M059J (cell line): ENCODE measurements at regions not wholly inside any gene's neighbourhood (a gene's known extent, or its start where the extent isn't known, plus 50 kb on each side); places are given as distances from the start of the nearest gene placed in this dataset.
"Not testable (repeated sequence)": the region's sequence is repeated elsewhere in the genome, so short reads cannot be mapped to it uniquely, and the experiment has no call there.

Source experiments
- DNase-seq: peaks from one replicate; pipeline ENCODE4 v3.0.0-alpha.2; 2012; ENCODE audit warnings: low read depth

DNA sequence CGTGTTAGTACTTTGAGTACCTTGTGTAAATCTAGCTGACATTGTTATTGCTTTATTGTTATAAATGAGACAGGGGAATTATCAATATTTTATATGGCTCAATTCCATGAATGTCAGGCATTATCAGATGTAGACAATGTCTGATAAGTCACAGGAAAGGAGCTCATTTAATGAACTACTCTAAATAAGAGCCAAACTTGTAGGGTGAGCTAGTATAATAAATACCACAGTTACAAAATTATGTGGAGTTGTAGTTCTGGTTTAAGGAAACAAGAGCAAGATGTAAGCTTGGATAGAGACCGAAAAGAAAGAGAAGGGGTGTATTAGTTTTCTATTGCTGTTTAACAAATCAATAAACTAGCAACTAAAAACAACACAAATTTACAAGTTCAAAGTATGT, 891.8 kb upstream of the SLITRK1 start:
- DNase-seq: no peak

DNA sequence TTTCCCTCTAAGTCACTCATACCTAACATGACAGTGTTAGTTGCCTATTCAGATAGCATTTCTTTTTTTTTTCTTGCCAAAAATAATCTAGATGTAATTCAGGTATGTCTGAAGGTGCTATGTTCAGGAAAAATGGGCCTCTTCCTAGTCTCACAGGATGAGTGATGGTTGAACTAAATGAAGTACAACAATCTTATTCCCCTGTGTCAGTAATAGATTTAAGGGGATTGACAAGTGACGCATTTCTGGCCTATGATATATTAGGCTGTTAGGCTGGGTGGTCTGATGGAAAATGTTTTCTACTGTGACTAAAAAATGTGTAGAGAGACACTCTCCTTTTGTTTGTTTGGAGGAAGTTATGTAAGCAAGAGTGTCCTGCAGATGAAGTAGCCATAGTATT, 878.7 kb upstream of the SLITRK1 start:
- DNase-seq: no peak

DNA sequence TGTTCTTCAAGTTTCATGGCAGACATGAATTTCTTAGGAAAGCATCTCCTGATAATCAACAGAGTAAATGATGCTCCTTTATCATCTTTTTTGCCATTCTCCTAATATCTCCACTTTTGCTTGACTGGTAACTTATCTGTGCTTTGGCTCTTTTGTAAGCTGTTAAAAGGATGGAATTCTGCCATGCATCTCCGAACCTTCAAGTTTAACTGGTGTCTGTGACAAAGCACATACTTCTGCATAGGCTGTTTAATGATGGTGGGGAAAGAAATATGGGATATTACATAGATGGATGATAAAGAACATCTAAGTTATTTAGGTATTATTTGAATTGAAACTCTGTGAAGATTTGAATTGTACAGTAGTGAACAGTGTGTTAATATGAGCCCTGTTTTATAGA, 866.9 kb upstream of the SLITRK1 start:
- DNase-seq: no peak

DNA sequence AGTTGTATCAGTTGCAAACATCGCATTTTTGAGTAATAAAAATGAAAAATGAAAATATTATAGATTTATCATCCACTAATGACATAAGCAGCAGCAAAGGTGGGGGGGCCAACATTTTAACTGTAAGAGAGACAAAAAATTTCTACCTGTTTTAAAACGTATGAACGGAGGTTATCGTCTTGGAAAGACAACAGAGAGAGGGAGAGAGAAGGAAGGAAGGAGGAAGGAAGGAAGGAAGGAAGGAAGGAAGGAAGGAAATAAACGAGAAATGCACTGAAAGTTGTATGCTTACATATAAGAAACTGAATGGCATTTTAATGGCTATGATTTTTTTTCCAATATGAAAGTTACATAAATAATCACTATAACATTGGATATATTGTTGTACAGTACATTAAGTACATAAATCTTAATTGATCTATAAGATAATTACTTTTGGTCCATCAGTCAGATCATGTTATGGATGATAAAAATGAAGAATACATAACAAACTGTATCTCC, 862.8 kb upstream of the SLITRK1 start:
- no peak for DNase-seq

DNA sequence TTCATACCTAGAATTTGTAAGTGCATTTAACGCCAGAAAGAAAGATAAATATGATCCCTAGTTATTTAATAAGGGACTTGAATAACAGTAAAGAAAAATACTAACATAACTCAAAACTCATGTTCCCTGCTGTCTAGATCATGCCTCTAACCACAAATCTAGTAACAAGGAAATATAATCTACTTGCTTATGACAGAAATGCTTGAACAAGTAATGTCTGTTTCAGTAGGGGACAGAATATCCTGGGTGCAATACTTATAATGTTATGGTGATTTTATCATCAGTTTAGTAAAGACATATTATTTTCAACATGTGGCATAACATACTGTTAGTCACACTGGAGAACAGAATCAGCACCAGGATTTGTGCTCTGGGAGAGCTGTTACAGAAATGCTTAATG, 861.9 kb upstream of the SLITRK1 start:
- DNase-seq: no peak

DNA sequence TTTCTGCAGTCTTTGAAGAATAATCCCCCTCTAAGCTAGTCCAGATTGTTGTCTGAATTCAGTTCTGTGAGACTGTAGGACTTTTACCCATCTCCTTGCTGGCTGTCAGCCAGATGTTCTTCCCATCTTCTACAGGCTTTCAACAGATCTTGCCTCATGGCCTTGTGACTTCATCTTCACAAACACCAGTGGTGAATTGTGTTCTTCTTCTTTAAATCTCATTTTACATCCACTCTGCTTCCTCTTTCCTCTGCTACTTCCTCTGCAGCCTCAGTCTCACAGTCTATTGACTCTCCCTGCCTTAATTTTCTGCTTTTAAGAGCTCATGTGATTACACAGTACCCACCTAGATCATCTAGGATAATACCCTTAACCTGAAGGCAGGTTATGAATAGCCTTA, 859.0 kb upstream of the SLITRK1 start:
- no peak for DNase-seq

DNA sequence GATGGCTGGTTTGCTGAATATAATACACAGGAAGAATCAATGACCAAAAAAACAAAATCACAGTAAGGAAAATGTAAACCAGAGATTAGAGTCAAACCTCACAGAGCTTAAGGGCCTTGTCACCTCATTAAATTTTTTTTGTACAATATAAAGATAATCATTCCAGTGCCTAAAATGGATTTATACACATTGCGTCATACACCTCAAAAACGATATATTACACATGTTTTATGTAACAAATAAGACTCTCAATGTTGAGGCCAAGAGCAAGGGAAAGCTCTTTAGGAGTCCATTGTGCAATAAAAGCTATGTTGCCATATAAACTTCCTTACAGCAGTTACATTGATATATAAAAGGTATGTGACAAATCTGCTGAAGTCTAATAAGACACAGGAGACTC, 856.7 kb upstream of the SLITRK1 start:
- DNase-seq: no peak

DNA sequence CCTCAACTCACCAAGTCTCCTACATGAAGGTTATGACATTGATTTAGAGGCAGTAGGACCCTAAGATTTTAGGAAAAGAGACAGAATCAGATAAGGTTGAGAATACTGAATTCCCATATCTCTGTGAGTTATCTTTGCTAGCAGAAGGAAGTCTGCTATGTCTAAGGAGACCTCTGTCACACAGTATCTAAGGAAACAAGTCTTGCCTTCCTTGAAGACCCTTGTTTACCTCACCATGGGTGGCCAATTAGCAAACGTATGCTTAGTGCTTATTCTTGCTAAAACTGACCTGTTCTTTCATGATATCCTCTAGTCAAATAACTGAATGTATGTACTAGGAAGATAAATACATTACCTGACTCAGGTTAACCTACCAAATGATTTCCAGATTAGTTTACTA, 855.4 kb upstream of the SLITRK1 start:
- DNase-seq: no peak

DNA sequence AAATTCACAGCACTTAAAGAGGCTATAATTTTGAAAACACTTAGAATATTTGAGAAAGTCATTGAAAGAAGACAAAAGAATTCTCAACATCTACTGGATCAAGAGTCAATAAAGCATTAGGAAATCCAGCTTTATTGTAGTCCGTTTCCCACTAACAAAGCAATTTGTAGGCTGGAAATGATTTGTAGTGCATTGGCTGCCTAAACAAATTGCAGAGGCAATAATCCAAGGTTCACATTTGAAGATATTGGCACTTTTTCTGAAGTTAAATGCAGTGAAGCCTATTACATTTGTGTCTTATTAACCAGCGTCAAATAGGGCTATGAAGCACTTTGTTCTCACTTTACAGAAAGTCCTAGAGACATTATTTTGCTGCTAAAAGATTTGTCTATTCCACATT, 848.1 kb upstream of the SLITRK1 start:
- no peak for DNase-seq

DNA sequence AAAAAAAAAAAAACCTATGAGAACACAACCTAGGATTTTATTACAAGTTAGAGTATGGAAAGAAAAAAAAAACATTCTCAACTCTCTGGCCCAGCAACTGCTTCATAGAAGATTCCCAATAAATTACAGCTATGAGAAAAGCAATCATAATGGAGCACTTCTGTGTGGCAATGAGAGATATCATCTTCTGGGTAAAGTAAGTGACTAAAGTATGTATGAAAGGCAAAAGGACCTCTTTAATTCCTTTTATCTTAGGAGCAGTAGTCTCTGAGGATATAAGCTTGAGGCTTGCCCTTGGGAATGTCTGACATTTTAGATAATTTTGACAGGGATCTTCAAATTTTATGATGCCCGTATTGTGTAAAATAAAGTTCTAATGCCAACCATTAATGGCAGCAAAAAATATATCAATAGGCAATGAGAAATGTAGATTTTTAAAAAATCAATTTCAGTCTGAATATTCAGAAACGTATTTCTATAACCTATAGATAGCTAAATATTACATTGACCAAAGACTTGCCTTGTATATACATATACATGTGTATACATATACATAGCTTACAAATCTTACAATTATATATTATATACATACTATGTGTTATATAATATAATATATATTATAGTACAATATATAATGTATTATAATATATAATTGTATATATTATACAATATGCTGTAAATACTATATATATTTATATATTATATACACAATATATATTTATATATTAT, 823.9 kb upstream of the SLITRK1 start:
- DNase-seq: no peak

DNA sequence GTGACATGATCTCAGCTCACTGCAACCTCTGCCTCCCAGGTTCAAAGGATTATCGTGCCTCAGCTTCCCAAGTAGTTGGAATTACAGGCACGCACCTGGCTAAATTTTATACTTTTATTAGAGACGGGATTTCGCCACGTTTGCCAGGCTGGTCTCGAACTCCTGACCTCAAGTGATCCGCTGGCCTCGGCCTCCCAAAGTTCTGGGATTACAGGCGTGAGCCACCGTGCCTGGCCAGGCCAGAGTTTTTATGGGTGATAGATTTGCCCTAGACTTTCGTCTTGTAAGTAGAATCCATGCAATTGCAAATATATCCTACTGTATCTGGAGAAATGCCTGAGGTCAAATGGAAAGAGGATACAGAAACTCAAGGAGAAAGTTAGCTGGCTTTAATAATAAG, 819.9 kb upstream of the SLITRK1 start:
- no peak for DNase-seq

DNA sequence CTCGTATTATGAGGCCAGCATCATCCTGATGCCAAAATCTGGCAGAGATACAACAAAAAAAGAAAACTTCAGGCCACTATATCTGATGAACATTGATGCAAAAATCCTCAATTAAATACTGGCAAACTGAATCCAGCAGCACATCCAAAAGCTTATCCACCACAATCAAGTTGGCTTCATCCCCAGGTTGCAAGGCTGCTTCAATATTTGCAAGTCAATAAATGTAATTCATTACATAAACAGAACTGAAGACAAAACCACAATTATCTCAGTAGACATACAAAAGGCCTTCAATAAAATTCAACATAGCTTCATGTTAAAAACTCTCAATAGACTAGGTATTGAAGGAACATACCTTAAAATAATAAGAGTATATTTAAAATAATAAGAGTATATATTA, 815.3 kb upstream of the SLITRK1 start:
- not testable (repeated sequence) for DNase-seq

DNA sequence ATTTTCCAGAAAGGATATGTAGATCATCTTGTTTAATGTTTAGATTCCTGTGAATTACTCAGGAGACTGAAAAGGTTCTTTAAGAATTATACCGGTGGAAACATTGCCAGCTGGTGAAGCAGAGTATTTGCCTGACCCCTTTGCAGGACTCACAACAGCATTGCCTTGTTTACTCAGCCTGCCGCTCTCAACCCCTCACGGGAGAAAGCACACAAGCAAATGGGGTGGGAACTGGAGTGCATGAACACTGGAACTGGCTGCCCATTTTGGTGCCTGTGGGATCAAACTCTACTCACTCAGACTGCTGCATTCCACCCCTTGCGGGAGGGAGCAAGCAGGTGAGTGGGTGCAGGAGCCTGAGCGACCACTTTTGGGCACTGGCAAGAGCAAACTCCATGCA, 804.7 kb upstream of the SLITRK1 start:
- no peak for DNase-seq

DNA sequence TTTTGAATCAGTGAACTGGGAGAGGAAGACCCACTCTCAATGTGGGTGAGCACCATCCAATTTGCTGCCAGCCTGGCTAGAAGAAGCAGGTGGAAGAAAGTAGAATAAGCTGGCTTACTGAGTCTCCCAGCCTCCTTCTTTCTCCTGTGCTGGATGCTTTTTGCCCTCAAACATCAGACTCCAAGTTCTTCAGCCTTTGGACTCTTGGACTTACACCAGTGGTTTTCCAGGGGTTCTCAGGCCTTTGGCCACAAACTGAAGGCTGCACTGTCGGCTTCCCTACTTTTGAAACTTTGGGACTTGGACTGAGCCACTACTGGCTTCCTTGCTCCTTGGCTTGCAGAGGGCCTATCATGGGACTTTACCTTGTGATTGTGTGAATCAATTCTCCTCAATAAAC, 804.2 kb upstream of the SLITRK1 start:
- DNase-seq: no peak

DNA sequence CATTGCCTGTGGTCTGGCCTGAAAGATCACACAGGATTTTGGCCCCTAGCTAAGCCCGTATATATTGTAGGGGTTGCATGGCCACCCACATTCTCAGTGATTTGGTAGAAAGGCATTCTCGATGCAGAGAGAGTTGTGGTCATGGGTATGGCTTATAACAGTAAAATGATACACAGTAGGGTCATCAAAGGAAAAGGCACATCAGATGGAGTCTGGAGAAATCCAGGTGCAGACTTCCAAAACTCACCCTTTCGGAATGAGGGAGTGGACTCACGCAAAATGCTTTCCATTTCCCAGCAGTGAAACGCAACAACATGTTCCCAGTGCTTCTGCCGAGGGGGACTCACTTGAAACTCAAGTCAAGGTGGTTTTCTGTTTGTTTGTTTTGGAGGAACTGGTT, 802.5 kb upstream of the SLITRK1 start:
- DNase-seq: no peak

DNA sequence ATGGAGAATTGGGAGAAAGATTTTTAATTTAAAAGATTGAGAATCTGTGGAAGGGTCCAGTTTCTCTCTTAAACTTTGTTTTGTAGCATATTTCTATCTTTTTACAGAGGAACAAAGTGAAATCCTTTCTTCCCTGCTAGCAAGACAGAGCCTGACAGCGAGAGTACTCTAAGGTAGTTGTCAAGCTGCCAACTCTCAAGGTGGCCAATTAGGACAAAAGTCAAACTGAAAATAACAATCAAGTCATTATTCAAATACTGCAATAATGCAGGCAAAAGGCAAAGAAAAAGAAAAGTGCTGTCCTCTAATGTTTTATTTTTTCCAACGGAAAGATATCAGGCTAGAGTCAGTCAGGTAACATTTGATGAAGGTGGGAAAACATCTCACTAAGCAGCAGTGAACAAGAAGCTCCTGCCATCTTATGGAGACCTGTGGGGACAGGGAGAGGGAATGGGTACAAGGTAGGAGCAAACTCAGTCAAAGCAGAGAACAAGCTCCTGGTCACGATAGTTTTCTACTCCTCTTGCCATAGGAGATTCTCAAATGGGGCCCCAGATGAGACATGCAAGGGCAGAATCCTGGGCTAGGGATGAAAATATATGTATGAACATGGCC, 801.9 kb upstream of the SLITRK1 start:
- DNase-seq: no peak

DNA sequence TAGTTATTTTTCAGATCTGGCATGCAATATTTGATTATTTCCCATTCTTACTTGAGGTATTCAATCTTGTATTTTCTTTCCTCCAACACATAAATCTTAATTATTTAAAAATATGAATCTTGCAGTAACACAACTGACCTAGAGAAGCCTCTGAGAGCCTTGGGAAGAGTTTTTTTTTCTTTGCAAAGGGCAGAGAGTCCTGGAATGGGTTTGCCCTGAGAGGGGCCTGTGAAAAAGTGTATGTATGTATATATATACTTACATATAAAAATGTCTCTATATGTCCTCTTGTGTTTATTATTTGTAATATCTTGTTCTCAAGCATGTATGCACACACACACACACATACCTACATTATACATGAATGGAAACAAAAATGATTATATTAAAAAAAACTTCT, 801.2 kb upstream of the SLITRK1 start:
- no peak for DNase-seq

DNA sequence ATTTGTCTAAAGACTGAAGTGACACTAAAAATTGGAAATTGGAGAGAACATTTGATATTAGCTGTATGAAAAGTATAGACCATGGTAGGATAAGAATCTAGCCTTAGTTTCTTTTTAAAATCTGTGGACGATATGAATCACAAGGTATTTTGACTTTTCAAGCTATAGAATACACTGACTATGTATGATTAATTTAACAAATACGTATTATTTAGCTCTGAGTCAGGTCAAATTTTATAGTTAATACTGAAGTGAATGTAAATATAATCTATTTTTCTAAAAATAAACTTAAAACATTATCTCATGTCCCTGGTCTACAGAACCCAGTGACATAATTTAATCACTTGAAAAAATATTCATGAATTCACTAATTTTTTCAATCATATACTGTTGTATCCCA, 795.6 kb upstream of the SLITRK1 start:
- DNase-seq: no peak

DNA sequence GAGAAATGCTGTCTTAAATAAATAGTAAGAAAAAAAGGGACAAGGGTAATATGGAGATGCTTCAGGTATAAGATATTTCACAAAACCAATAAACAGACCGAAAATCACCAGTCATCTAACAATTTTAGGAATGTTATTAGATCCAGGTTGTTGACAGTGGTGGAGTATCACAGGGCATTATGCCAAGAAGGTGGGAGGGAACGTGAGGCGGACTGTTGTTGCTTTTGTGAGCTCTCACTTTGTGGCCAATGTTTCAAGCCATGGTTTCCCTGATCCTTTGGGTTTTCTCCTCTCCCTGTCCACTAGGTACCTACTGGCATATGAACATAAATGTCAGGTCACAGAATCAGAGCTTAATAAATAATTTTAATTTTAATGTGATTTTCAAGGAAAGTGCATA, 790.3 kb upstream of the SLITRK1 start:
- DNase-seq: no peak

DNA sequence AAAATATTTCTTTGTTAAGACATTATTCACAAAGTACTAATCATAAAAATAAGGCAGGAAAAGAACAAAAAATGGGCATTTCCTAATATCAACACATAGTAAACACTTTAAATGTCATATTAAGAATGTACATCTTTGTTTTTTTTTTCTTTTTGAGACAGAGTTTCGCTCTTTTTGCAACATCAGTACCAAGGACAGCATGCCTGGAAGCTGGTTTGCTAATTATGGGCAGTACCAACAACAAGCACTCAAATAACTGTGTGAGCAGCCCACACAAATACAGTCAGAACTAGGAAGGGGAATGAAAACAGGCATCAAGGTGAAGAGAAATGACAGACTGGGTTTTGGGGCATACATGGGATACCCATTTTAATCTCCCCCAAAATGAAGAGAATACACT, 788.0 kb upstream of the SLITRK1 start:
- no peak for DNase-seq

DNA sequence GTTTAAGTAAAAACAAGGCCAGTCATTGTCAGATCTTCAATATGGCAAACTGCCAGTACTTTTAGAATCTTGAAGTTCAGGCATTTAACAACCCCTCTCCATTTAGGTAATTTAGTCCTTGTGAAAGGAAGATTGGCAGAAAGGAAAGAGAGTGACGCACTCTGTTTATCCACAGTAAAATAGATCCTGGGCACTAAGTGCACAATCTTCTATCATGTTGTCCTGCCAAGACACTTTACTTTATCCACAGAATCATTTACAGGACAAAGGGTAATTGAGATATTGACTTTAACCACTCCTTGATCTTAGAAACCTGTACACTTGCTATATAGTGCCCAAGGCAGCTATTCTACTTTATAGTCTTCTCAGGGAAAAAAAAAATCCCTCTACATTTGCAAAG, 786.4 kb upstream of the SLITRK1 start:
- DNase-seq: no peak

DNA sequence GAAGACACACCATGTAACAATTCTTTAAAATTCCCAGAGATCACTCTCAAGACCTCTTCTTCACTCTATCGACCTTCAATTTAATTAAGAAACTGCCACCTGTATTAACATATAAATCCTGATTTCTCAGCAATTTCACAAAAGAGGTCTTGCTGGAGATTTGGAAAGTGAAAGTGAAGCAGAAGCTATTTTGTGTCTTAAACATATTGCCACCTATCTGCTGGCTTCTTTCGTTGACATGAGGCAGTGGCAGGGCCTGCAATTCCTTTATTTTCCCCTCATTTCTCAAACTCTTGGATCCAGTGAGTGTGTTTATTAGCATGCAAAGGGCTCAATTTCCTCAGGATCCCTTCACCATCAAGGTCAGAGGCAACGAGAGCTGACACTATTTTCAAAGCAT, 780.2 kb upstream of the SLITRK1 start:
- no peak for DNase-seq

DNA sequence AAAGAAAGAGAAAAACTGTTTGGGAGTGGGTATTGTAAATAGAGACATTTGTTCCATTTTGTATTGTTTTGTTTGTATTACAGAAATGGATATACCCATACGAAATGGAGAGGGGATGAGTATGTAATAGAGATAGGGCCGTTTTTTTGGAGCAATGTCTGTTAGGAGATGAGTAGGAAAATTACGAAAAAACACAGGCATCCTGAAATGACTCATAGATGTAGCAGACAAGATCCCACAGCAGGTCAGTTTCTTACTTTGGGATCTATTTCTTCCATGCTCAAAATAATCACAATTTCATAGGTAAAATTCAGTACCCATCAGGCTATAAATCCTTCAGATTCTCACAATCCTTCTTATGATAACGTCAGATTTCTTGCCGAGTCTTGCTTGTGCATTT, 779.4 kb upstream of the SLITRK1 start:
- DNase-seq: no peak

DNA sequence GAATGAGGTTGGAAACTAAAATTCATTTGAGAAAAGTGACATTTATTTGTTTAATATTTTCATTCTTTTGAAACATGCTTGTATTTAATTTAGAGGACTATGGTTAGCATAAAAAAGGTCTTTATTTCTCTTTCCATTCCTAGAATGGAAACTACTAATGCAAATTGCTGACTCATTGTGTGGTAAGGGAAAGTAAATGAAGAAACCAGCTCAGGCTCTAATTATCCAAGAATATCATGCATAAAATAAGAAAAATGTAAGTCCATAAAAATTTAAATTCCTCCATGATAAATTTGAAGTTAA, 777.0 kb upstream of the SLITRK1 start:
- DNase-seq: peak; percentile 31
